SK-N-SH (cell line): ENCODE measurements at regions not wholly inside any gene's neighbourhood (a gene's known extent, or its start where the extent isn't known, plus 50 kb on each side); places are given as distances from the start of the nearest gene placed in this dataset.

Experiments used
- CTCF ChIA-PET: fragments of 300-600, 350-600 bp; formaldehyde crosslinking; extraction: SDS; loops from one replicate; lab custom pipeline; 2021; lab: Yijun Ruan, JAX
- POLR2A ChIA-PET: fragments of 350-600 bp; sonication (Branson Sonifier 250); formaldehyde crosslinking; extraction: SDS; loops from one replicate; lab custom pipeline; 2020; ENCODE audit warnings: antibody characterized with exemption, inconsistent platforms; lab: Yijun Ruan, JAX
- DNase-seq: peaks from one replicate; pipeline ENCODE4 v3.0.0; 2012
- H2AFZ ChIP-seq: fragments of 200-600 bp; sonication (generic); 2 replicates; pipeline ENCODE4 v1.8.1; 2016; ENCODE audit warnings: antibody characterized with exemption, mild to moderate bottlenecking, low read depth
- H3F3A ChIP-seq: fragments of 200-600 bp; sonication (generic); replicated peaks from 2 replicates; pipeline ENCODE3; 2016; ENCODE audit warnings: antibody characterized with exemption, mild to moderate bottlenecking; ENCODE audit not compliant: insufficient read depth
- H3K27ac ChIP-seq, 2 experiments: fragments of 200-500 bp in 1 of 2; fragments of 200-600 bp in 1 of 2; sonication (Bioruptor generic) in 1 of 2; sonication (generic), shearing (Covaris generic) in 1 of 2; 2 replicates each; pipeline versions ENCODE4 v1.5.1 to v1.6.1; 2014 to 2016; ENCODE audit warnings: low read depth in 2 of 2, inconsistent platforms in 1 of 2, low read length in 1 of 2, mild to moderate bottlenecking in 1 of 2, mixed read lengths in 1 of 2
- H3K27me3 ChIP-seq: fragments of 200-600 bp; sonication (generic), shearing (Covaris generic); 2 replicates; pipeline ENCODE4 v1.6.1; 2016; ENCODE audit warnings: mixed run types; ENCODE audit not compliant: insufficient read depth
- H3K36me3 ChIP-seq, 2 experiments: fragments of 200-500 bp in 1 of 2; fragments of 200-600 bp in 1 of 2; sonication (Bioruptor generic) in 1 of 2; sonication (generic) in 1 of 2; replicated peaks in 1 of 2; 2 replicates each; pipeline versions ENCODE3 to v1.5.1; 2014 to 2016; ENCODE audit warnings: low read length in 1 of 2, mild to moderate bottlenecking in 1 of 2; ENCODE audit not compliant: insufficient read depth in 2 of 2, control insufficient read depth in 1 of 2
- H3K4me1 ChIP-seq, 2 experiments: fragments of 200-500 bp in 1 of 2; fragments of 200-600 bp in 1 of 2; sonication (Bioruptor generic) in 1 of 2; sonication (generic), shearing (Covaris generic) in 1 of 2; 2 replicates each; pipeline versions ENCODE4 v1.5.1 to v1.6.1; 2014 to 2016; ENCODE audit warnings: low read depth in 1 of 2, low read length in 1 of 2, mixed run types in 1 of 2; ENCODE audit not compliant: insufficient read depth in 2 of 2, control insufficient read depth in 1 of 2
- H3K4me2 ChIP-seq: fragments of 200-600 bp; sonication (generic), shearing (Covaris generic); 2 replicates; pipeline ENCODE4 v1.6.1; 2017; ENCODE audit warnings: mixed run types
- H3K4me3 ChIP-seq, 2 experiments: fragments of 200-500 bp in 1 of 2; fragments of 200-600 bp in 1 of 2; sonication (Bioruptor generic) in 1 of 2; sonication (generic), shearing (Covaris generic) in 1 of 2; 2 replicates each; pipeline versions ENCODE4 v1.5.1 to v1.8.1; 2014 to 2016; ENCODE audit warnings: low read depth in 2 of 2, inconsistent platforms in 1 of 2, low read length in 1 of 2, mild to moderate bottlenecking in 1 of 2, mixed read lengths in 1 of 2, moderate library complexity in 1 of 2
- H3K79me2 ChIP-seq: fragments of 200-600 bp; sonication (generic); 2 replicates; pipeline ENCODE4 v1.8.1; 2017; ENCODE audit warnings: mild to moderate bottlenecking; ENCODE audit not compliant: insufficient read depth
- H3K9ac ChIP-seq: fragments of 200-600 bp; sonication (generic); 2 replicates; pipeline ENCODE4 v1.6.1; 2017; ENCODE audit warnings: mixed run types
- H3K9me2 ChIP-seq: fragments of 200-600 bp; sonication (generic); 2 replicates; pipeline ENCODE4 v1.6.1; 2017; ENCODE audit warnings: mixed run types
- H3K9me3 ChIP-seq: fragments of 200-600 bp; sonication (generic); 2 replicates; pipeline ENCODE4 v1.6.1; 2017; ENCODE audit warnings: mixed run types, mild to moderate bottlenecking, moderate library complexity
- H4K20me1 ChIP-seq: fragments of 200-600 bp; sonication (generic); 2 replicates; pipeline ENCODE4 v1.6.1; 2017; ENCODE audit warnings: mild to moderate bottlenecking, mixed run types; ENCODE audit not compliant: insufficient read depth
- CTCF ChIP-seq: fragments of 200-600 bp; sonication (generic); IDR thresholded peaks from 2 replicates; pipeline ENCODE4 v1.6.1; 2017; ENCODE audit warnings: antibody characterized with exemption, mild to moderate bottlenecking, moderate library complexity
- EP300 ChIP-seq, 2 experiments: IDR thresholded peaks; 2 replicates each; pipeline versions ENCODE4 v1.4.0 to v1.6.1; 2012; ENCODE audit warnings: borderline replicate concordance in 1 of 2, low read depth in 1 of 2, low read length in 1 of 2
- EZH2phosphoT487 ChIP-seq: fragments of 200-600 bp; sonication (generic); IDR thresholded peaks from 2 replicates; pipeline ENCODE4 v1.6.1; 2017; ENCODE audit warnings: low read depth, mixed run types, mild to moderate bottlenecking, antibody characterized with exemption, moderate library complexity, borderline replicate concordance
- FOSL2 ChIP-seq: IDR thresholded peaks from 2 replicates; pipeline ENCODE4 v1.4.0; 2012; ENCODE audit warnings: low read depth, mild to moderate bottlenecking, moderate library complexity, borderline replicate concordance
- FOXM1 ChIP-seq: IDR thresholded peaks from 2 replicates; pipeline ENCODE4 v1.4.0; 2012; ENCODE audit warnings: low read depth, mild to moderate bottlenecking
- GABPA ChIP-seq: IDR thresholded peaks from 2 replicates; pipeline ENCODE4 v1.4.0; 2012; ENCODE audit warnings: low read depth, mild to moderate bottlenecking
- GATA2 ChIP-seq: sonication (generic); formaldehyde crosslinking; IDR thresholded peaks from 2 replicates; pipeline ENCODE4 v1.5.0; 2020; ENCODE audit warnings: mild to moderate bottlenecking, missing genetic modification reagents
- JUND ChIP-seq: IDR thresholded peaks from 2 replicates; pipeline ENCODE4 v1.4.0; 2012
- MEF2A ChIP-seq: IDR thresholded peaks from 2 replicates; pipeline ENCODE4 v1.4.0; 2012; ENCODE audit warnings: low read depth, borderline replicate concordance
- MXI1 ChIP-seq: IDR thresholded peaks from 2 replicates; pipeline ENCODE4 v1.6.1; 2012; ENCODE audit warnings: mild to moderate bottlenecking, low read depth, low read length, improper control_type of control experiment
- NFIC ChIP-seq: IDR thresholded peaks from 2 replicates; pipeline ENCODE4 v1.4.0; 2012; ENCODE audit warnings: borderline replicate concordance
- PBX3 ChIP-seq: IDR thresholded peaks from 2 replicates; pipeline ENCODE4; 2012
- RAD21 ChIP-seq: IDR thresholded peaks from 2 replicates; pipeline ENCODE4 v1.6.1; 2012; ENCODE audit warnings: mild to moderate bottlenecking, low read length
- RFX5 ChIP-seq: IDR thresholded peaks from 2 replicates; pipeline ENCODE4 v1.6.1; 2012; ENCODE audit warnings: mild to moderate bottlenecking, improper control_type of control experiment, low read length
- RXRA ChIP-seq: IDR thresholded peaks from 2 replicates; pipeline ENCODE4 v1.4.0; 2012; ENCODE audit warnings: low read depth, mild to moderate bottlenecking, borderline replicate concordance
- TCF12 ChIP-seq: IDR thresholded peaks from 2 replicates; pipeline ENCODE4 v1.4.0; 2012
- WGBS: methylation state at CpG from one replicate; pipeline ENCODE4 v1.1.6; 2017; ENCODE audit warnings: low lambda C conversion rate; 5-methylcytosine and 5-hydroxymethylcytosine counted together
- TF ChIP-seq, protein P1 (sequence below): IDR thresholded peaks from 2 replicates; pipeline ENCODE4 v1.4.0; 2012; ENCODE audit warnings: low read depth, borderline replicate concordance
- TF ChIP-seq, protein P2 (sequence below): IDR thresholded peaks from 2 replicates; pipeline ENCODE4 v1.6.1; 2012; ENCODE audit warnings: mild to moderate bottlenecking, low read depth, low read length, moderate library complexity

DNA sequence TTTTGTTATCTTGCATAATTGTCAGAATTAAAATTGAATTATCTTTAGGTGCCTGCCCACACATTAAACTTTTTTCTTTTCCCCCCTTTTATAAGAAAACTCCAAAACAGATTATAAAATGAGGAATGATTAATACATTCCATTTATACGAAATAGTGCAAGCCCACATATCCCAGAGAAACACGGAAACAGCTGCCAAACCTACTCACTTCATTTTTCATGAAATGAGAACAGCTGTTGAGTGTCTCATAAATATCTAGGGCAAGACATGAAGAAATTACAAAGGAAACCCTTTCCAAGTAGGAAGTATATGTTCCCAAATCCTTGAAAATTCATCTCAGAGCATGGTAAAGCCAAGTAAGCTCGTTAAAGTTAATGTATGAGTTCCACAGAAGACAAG lies 459.4 kb upstream of the NMUR2 start:
- no peaks in the 10 kb centered on the region for H3K27me3 ChIP-seq
- no peak for DNase-seq
- no peaks in the 10 kb centered on the region for H4K20me1 ChIP-seq
- H3K36me3 ChIP-seq: no peaks in the 10 kb centered on the region
- WGBS: 14% methylated on average over 3 of the region's 3 CpGs
- TF ChIP-seq GATA2 (CRISPR knock-in tag) (no peak), NFIC (no peak), MEF2A (no peak), RFX5 (no peak), EP300 (IDR thresholded peaks at IDR 0.05; ENCODE audit: borderline replicate concordance in 1 of 2, low read depth in 1 of 2, low read length in 1 of 2) (no peak), JUND (no peak), MXI1 (no peak), RXRA (no peak), FOSL2 (no peak), PBX3 (no peak), TCF12 (no peak)
- TF ChIP-seq, protein P1, sequence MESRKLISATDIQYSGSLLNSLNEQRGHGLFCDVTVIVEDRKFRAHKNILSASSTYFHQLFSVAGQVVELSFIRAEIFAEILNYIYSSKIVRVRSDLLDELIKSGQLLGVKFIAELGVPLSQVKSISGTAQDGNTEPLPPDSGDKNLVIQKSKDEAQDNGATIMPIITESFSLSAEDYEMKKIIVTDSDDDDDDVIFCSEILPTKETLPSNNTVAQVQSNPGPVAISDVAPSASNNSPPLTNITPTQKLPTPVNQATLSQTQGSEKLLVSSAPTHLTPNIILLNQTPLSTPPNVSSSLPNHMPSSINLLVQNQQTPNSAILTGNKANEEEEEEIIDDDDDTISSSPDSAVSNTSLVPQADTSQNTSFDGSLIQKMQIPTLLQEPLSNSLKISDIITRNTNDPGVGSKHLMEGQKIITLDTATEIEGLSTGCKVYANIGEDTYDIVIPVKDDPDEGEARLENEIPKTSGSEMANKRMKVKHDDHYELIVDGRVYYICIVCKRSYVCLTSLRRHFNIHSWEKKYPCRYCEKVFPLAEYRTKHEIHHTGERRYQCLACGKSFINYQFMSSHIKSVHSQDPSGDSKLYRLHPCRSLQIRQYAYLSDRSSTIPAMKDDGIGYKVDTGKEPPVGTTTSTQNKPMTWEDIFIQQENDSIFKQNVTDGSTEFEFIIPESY: no peak
- no peaks in the 10 kb centered on the region for H3K79me2 ChIP-seq
- H3K4me1 ChIP-seq: no peaks in the 10 kb centered on the region
- no peak overlapping the region for H2AFZ ChIP-seq
- H3K4me2 ChIP-seq: no peak overlapping the region
- ChIA-PET CTCF (no interaction called here), POLR2A (no interaction called here)
- no peaks in the 10 kb centered on the region for H3K9me2 ChIP-seq
- H3K9ac ChIP-seq: no peak overlapping the region
- H3K9me3 ChIP-seq: no peaks in the 10 kb centered on the region
- no peak overlapping the region for H3K27ac ChIP-seq
- H3F3A ChIP-seq: no peaks in the 10 kb centered on the region
- H3K4me3 ChIP-seq: no peak overlapping the region

GRCh38 chr5:152864991-152865390 lies 459.9 kb upstream of the NMUR2 start:
- Histone ChIP-seq H4K20me1 (no peaks in the 10 kb centered on the region), H3K9me3 (no peaks in the 10 kb centered on the region), H3K9ac (no peak overlapping the region), H3K4me1 (no peaks in the 10 kb centered on the region), H3K9me2 (no peaks in the 10 kb centered on the region), H3K79me2 (no peaks in the 10 kb centered on the region), H3K27ac (no peak overlapping the region), H3K4me3 (no peak overlapping the region), H3F3A (no peaks in the 10 kb centered on the region), H3K27me3 (no peaks in the 10 kb centered on the region), H3K36me3 (no peaks in the 10 kb centered on the region), H3K4me2 (no peak overlapping the region), H2AFZ (no peak overlapping the region)
- no peak for DNase-seq
- CTCF ChIA-PET: no interaction called here
- POLR2A ChIA-PET: no interaction called here
- TF ChIP-seq GABPA: no peak
- no peak for TF ChIP-seq RAD21
- no peak for TF ChIP-seq GATA2 (CRISPR knock-in tag)
- no peak for TF ChIP-seq CTCF
- TF ChIP-seq EZH2phosphoT487: no peak
- no peak for TF ChIP-seq FOXM1
- TF ChIP-seq RXRA: no peak
- TF ChIP-seq, protein P2, sequence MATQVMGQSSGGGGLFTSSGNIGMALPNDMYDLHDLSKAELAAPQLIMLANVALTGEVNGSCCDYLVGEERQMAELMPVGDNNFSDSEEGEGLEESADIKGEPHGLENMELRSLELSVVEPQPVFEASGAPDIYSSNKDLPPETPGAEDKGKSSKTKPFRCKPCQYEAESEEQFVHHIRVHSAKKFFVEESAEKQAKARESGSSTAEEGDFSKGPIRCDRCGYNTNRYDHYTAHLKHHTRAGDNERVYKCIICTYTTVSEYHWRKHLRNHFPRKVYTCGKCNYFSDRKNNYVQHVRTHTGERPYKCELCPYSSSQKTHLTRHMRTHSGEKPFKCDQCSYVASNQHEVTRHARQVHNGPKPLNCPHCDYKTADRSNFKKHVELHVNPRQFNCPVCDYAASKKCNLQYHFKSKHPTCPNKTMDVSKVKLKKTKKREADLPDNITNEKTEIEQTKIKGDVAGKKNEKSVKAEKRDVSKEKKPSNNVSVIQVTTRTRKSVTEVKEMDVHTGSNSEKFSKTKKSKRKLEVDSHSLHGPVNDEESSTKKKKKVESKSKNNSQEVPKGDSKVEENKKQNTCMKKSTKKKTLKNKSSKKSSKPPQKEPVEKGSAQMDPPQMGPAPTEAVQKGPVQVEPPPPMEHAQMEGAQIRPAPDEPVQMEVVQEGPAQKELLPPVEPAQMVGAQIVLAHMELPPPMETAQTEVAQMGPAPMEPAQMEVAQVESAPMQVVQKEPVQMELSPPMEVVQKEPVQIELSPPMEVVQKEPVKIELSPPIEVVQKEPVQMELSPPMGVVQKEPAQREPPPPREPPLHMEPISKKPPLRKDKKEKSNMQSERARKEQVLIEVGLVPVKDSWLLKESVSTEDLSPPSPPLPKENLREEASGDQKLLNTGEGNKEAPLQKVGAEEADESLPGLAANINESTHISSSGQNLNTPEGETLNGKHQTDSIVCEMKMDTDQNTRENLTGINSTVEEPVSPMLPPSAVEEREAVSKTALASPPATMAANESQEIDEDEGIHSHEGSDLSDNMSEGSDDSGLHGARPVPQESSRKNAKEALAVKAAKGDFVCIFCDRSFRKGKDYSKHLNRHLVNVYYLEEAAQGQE: no peak
